HG03159 (cell line): ENCODE measurements at regions not wholly inside any gene's neighbourhood (a gene's known extent, or its start where the extent isn't known, plus 50 kb on each side); places are given as distances from the start of the nearest gene placed in this dataset.
"Not testable (repeated sequence)": the region's sequence is repeated elsewhere in the genome, so short reads cannot be mapped to it uniquely, and the experiment has no call there.

ENCODE experiments used
- ATAC-seq: cut with Tn5 transposase; IDR thresholded peaks from one replicate; pipeline ENCODE4 v1.9.1; 2021; ENCODE audit warnings: mild to moderate bottlenecking, moderate library complexity; ENCODE audit not compliant: unreplicated experiment

DNA sequence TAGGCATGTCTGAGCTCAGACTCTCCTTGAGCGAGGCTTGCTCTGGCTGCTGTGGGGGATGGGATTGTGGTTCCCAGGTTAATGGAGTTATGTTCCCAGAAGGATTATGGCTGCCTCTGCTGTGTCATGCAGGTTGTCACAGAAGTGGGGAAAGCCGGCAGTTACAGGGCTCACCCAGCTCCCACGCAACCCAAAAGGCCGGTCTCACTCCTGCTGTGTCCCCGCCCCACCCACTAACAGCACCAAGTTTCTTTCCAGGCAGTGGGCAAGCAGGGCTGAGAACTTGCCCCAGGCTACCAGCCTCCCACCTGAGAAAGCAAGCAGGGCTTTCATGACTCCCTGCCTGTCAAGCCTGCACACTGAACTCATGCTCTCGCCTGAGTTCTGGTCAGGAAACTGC lies 750.5 kb downstream of the FRK start:
- ATAC-seq: no peak

DNA sequence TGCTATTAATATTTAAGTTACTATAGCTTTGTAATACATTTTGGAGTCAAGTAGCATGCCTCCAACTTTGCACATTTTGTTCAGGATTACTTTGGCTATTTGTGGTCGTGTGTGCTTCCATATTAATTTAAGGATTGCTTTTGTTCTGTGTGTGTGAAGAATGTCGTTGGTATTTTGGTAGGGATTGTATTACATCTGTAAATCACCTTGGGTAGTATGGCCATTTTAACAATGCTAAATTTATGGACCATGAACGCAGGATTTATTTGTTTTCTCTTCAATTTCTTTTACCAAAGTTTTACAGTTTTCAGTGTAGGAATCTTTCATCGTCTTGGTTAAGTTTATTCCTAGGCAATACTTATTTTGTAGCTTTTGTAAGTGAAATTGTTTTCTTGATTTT lies 758.0 kb downstream of the FRK start:
- no peak for ATAC-seq

DNA sequence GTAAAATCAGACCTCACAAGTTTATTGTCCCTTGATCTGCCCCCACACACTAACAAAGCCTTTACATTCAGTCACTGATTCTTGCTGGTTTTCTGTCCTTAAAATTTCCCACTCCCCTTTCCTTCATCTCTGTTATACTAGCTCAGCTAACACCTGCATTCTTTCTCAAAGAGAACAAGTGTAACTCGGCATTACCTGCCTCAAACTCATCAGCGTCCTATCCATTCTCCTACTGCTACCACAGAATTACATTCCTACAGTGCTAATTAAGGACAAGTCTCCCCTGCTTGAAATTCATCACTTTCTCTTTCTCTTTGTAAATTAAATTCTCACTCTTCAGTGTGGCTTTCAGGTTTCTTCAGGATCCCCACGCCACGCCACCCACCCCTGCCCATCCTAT lies 773.2 kb downstream of the FRK start:
- no peak for ATAC-seq

DNA sequence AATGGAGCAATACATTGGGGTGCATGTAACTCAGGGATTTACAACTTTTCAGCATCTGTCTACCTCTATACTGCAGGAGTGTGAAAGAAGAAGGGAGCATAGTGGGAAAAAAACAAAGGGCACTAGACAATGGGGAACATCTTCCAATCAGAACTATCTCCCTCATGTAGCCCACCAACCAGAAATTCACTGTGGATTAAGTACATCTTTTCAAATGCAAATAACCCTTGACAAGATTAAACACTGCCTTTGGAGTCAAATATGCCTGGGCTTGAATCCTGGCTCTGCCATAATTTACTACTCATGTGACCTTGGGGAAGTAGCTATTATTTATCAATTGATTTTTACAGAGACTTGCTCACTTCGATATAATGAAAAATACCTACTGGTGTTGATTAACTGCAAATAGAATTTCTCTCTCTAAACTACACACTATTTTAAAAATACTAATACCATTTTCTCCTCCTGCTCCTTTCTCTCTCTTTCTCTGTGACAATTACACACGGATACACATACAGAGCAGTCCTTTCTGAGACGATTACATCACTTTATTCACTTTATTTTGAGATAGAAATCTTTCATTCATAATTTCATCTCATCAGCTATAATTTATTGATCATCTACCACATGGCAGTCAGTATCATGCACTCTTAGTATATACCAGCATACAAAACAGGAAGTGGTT lies 783.7 kb downstream of the FRK start:
- ATAC-seq: no peak

DNA sequence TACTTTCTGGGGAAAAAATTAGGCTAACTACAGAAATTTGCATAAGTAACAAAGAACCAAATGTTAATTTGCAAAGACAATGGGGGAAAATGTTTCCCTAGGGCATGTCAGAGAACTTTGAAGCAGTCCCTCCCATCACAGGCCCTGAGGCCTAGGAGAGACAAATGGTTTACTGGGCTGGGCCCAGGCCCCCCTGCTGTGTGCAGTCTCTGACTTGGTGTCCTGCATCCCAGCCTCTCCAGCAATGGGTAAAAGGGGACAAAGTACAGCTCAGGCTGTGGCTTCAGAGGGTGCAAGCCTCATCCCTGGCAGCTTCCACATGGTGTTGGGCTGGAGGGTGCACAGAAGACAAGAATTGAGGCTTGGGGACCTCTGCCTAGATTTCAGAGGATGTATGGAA lies 788.4 kb downstream of the FRK start:
- ATAC-seq: no peak

DNA sequence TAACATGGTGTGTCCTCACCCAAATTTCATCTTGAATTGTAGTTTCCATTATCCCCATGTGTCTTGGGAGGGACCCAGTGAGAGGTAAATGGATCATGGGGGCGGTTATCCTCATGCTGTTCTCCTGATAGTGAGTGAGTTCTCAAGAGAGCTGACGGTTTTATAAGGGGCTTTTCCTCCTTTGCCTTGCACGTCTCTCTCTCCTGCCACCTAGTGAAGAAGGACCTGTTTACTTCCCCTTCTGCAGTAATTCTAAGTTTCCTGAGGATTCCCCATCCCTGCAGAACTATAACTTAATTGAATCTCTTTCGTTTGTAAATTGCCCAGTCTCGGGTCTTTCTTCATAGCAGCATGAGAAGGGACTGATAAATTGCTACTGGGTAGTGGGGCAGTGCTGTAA lies 789.3 kb downstream of the FRK start:
- ATAC-seq: no peak

DNA sequence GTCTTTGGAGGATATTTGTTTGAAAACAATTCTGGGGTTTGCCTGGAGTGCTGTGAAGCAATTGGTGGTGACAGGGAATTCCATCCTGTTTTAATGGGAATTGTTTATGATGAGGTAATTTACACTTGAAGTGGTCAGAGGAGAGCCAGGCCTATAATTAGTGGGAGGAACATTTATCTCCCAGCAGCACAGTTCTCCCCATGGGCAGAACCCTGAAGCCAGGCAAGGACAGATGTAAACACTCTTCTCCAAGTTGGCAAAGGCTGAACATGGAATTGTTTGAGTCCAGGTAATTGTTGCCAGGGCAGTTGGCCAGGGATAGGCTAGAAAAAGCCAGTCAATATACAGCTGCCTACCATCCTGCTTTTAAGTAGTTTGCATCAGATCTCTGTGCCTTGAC lies 789.7 kb downstream of the FRK start:
- no peak for ATAC-seq

DNA sequence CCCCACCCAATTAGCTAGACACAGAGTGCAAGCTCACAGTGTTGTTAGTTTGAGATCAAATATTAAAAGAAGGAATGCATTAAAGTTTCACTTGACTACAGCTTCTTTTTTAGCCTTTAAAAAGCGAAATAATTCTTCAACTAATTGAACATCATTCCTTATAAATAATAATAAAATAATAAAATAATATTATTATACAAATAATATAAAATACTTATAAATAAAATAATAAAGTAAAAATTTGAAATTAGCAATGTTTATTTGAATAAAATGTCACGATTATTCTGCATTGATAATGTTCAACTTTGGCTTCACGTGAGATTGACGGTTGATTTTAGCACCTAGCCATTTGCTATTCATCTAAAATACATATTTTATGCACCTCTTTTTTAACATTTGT lies 819.3 kb downstream of the FRK start:
- ATAC-seq: no peak

DNA sequence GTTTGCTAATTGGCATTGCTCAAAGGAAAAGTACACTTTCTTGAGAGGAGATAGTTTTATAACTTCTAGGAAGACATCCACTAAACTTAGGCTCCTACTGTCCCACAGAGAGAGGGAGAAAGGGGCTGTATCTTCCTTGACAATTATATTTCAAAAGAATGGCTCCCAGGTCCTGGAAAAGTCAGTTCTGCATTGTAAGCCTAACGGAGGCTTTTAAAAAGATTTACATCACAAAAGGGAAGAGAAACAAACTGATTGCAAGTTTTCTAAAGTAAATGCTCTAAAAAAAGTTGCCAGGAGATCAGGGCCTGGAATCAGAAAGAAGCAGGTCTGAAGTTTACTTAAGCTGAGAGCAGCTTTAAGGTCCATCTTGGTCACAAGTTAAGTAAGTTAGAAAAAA lies 839.5 kb downstream of the FRK start:
- ATAC-seq: no peak

DNA sequence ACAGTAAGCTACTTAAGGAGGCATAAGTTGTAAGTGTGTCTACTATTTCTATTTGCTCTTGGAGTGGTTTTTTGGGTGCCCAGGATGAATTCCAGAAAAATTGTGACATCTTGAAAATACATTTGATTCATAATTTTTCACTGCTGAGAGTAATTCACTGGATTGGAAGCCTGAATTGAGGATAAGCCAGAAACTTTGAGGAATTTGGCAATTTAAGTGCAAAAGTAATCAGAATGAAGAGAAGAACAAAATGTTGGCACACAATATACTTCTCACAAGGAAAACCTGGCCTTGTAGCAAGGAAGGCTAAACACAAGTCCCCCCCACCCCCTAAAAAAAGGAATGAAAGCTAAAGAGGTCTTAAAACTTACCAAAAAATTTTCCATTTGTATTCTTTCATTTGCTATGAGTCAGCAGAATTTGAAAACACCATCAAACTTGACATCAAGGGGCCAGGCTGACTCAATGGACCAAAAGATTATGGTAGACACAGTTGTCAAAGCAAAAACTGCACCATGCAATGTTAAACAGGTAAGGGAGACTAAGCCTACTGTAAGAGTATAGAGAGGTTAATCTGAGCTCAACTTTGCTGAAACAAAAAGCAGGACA lies 840.0 kb downstream of the FRK start:
- no peak for ATAC-seq

DNA sequence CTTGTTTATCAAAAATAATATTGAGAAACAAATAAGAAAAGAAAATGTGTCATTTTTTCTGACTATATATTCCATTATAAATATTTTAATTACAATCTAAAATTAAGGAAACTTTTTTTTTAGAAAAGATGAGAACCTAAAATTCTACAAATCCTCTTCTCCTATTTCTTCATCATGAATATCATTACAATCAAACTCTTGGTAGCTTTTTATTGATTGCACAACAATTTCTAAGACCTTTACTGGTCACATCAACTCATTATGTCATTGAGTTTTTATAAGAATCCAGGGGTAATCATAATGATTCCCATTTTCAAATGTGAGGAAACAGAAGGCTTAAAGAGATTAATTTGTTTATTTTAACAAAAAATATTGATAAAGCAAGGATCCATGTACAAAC lies 841.0 kb downstream of the FRK start:
- no peak for ATAC-seq

DNA sequence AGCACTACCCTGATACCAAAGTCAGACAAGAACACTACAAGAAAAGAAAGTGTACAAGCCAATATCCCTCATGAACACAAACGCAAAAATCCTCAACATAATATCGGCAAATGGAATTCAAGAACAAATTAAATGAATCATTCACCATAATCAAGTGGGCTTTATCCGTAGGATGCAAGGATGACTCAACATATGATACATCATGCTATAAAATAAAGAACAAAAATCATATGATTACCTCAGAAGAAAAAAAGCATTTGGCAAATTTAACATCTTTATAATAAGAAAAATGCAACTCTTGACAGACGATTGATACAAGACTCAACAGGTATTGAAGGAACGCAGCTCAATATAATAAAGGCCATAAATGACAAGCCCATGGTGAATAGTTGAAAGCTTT lies 843.9 kb downstream of the FRK start:
- ATAC-seq: no peak

DNA sequence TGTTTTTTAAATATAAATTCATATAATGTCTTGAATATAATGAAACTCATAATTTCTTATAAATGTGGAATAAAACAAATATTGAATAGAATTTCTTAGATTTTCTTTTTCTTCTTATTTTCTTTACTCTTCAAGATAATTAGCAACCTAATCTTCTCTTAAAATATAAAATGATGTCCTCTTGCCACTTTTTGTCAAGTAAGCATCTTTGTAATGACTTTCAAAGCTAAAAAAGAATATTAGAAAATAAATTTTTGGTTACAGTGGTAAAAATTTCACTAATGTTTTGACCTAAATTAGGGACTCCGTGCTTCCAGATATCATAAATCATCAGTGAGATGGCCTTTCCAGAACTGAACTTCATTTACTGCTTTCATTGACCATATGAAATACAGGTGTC lies 846.4 kb downstream of the FRK start:
- no peak for ATAC-seq

DNA sequence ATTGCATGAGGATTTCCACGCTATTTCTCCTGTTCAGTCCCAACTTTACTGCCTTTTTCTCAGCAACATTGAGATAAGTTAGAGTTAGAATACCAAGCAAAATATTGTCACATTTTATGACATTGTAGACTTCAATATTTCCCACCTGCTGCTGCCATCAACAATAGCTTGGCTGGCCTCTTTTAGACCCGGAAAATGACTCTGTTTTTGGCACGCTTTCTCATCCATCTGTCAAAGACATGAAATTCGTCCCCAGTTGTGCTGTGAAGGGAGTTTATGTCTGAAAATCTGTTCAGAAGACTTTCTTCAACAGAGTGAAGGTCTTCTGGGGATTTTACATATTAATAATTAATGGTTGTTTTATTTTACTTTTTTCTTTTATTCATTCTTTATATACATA lies 857.3 kb downstream of the FRK start:
- no peak for ATAC-seq

DNA sequence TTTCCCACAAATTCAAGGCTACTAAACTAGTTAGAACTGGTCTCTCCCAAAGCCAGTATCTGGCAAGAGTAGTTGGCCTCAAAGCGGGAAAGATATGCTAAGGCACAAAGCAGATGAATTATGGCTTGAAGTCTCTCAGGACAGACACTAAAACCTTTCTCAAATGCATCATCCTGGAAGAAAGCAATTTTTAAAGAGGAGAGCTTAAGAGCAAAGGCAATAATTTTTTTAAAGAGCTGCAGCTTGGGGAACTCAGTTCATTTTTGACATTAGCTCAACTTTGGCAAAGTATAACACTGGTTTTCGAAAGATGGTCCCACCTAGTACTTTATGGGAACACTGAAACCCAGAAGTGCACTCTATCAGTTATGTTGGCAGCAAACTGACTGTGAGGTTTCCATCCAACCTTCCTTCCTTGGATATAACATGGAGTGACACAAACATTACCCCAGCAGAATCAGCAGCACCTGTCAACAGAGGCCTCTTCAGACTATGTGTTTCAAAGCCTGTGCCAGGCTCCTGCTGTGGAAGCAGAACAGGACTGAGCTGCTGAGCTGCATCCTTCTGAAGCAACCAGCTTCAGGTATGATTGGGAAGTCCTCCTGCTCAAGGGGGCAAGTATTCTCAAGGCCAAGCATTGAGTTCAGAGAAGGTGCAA lies 852.3 kb upstream of the HS3ST5 start:
- ATAC-seq: no peak

DNA sequence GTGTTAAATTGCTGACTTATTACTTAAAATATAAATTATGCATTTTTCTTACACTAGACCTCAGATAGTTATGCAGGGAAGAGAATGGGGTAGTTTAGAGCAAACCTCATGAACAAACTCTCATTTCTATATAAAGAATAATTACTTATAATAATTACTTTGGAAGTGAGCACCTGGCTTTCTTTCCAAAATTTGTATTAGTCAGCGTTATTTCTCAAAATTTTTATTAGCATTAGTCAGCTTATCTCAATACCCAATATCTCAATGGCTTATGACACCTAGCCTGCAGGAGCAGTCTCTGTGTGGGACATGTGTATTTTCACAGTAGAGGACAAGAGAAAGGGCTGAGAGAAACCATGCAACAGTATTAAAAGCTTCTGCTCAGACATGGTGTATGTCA lies 849.2 kb upstream of the HS3ST5 start:
- ATAC-seq: no peak

DNA sequence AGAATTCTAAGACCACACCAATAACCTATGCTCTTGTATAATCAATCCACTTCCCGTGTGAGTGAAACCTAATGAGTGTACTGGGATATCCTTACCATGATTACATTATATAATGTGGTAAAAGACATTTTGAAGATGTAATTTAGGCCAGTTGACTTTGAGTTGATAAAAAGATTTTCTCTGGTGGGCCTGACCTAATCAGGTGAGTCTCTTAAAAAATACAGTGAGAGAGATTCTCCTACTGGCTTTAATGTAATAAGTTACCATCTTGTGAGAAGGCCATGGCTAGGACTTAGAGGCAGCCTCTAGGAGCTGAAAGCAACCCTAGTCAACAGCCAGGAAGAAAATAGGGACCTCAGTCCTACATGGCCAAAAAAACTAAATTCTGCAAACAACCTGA lies 847.7 kb upstream of the HS3ST5 start:
- no peak for ATAC-seq

DNA sequence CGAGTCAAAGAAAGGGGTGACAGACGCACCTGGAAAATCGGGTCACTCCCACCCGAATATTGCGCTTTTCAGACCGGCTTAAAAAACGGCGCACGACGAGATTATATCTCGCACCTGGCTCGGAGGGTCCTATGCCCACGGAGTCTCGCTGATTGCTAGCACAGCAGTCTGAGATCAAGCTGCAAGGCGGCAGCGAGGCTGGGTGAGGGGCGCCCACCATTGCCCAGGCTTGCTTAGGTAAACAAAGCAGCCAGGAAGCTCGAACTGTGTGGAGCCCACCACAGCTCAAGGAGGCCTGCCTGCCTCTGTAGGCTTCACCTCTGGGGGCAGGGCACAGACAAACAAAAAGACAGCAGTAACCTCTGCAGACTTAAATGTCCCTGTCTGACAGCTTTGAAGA lies 832.6 kb upstream of the HS3ST5 start:
- ATAC-seq: not testable (repeated sequence)

DNA sequence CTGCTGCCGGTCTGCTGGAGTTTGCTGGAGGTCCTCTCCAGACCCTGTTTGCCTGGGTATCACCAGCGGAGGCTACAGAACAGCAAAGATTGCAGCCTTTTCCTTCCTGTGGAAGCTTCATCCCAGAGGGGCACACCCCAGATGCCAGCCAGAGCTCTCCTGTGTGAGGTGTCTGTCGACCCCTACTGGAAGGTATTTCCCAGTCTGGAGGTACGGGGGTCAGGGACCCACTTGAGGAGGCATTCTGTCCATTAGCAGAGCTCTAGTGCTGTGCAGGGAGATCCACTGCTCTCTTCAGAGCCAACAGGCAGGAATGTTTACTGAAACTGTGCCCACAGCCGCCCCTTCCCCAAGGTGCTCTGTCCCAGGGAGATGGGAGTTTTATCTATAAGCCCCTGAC lies 823.1 kb upstream of the HS3ST5 start:
- ATAC-seq: not testable (repeated sequence)

DNA sequence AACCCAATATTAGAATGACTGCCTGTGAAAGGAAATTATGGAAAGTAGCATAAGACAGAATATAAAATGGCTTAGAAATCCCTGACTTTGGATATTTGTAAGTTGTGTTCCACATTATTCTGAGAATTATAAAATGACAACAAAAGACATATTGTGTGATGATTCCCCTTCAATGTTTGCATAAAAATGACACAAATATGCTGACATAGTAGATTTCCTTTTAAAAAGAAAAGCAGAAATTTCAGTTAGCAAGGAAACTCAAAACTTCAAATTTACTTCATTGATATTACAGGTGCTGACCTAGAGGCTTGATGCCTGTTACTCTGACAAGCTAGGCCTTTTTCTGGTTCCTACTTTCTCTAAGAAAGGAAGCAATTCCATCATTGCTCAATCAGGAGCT lies 816.9 kb upstream of the HS3ST5 start:
- ATAC-seq: no peak

DNA sequence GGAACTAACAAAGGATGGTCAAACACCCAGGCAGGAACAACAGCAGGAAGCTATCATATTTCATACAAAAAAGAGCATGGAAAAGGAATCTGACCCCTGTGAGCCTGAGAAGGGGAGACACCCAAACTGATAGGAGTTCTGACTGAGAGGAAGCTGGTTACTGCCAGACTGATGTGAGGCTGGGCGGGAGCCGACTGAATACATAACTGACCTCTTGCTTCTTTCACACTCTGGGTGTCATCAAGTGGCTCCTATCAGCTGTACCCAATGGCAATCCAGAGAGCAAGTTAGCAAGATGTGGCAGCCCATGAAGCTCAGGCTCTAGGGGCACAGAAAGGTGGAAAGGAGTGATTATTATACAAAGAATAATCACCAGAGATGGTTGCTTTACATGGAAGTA lies 795.1 kb upstream of the HS3ST5 start:
- ATAC-seq: no peak

DNA sequence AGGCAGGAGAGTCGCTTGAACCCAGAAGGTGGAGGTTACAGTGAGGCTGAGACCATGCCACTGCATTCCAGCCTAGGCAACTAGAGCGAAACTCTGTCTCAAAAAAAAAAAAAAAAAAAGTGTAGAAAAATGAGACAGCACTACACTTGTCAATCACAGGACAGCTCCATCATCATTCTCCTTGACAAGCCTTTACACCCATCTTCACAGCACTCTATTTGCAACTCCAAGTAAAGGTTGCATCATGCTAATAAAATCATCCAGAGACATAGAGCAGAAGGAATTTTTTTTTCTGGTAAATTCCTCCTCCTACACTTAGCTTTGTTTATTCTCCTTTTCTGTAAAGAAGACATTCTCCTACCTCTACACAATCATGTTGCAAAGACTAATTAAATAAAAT lies 791.0 kb upstream of the HS3ST5 start:
- no peak for ATAC-seq
